SJCRH30 (cell line): ENCODE measurements at regions not wholly inside any gene's neighbourhood (a gene's known extent, or its start where the extent isn't known, plus 50 kb on each side); places are given as distances from the start of the nearest gene placed in this dataset.
"Not testable (repeated sequence)": the region's sequence is repeated elsewhere in the genome, so short reads cannot be mapped to it uniquely, and the experiment has no call there.

ENCODE experiments used
- DNase-seq, 2 experiments: peaks; one replicate each; pipeline ENCODE4 v3.0.0-alpha.2; 2015 to 2020
- H3K27ac ChIP-seq: fragments of 250-450 bp; sonication (Bioruptor Pico); 2 replicates; pipeline ENCODE4 v1.5.1; 2020; ENCODE audit warnings: mild to moderate bottlenecking, moderate library complexity
- H3K27me3 ChIP-seq: fragments of 250-450 bp; sonication (Bioruptor Pico); 2 replicates; pipeline ENCODE4 v1.5.1; 2020; ENCODE audit warnings: mild to moderate bottlenecking, moderate library complexity
- H3K36me3 ChIP-seq: fragments of 250-450 bp; sonication (Bioruptor Pico); 2 replicates; pipeline ENCODE4 v1.5.1; 2020; ENCODE audit warnings: mild to moderate bottlenecking, moderate library complexity
- H3K4me1 ChIP-seq: fragments of 250-450 bp; sonication (Bioruptor Pico); 2 replicates; pipeline ENCODE4 v1.5.1; 2020; ENCODE audit warnings: mild to moderate bottlenecking, moderate library complexity
- H3K4me3 ChIP-seq: fragments of 250-450 bp; sonication (Bioruptor Pico); 2 replicates; pipeline ENCODE4 v1.5.1; 2020; ENCODE audit warnings: mild to moderate bottlenecking, moderate library complexity
- H3K9me3 ChIP-seq: fragments of 250-450 bp; sonication (Bioruptor Pico); replicated peaks from 2 replicates; pipeline ENCODE4 v1.5.1; 2020; ENCODE audit warnings: mild to moderate bottlenecking, moderate library complexity

- Histone ChIP-seq H3K9me3 (no peaks in the 10 kb centered on the region), H3K27me3 (no peaks in the 10 kb centered on the region), H3K4me3 (no peak overlapping the region), H3K27ac (no peak overlapping the region), H3K4me1 (no peaks in the 10 kb centered on the region), H3K36me3 (no peaks in the 10 kb centered on the region)
- no peak for DNase-seq
Observed at GRCh38 chr13:50422181-50423148, 407.2 kb downstream of the KCNRG start.

DNA sequence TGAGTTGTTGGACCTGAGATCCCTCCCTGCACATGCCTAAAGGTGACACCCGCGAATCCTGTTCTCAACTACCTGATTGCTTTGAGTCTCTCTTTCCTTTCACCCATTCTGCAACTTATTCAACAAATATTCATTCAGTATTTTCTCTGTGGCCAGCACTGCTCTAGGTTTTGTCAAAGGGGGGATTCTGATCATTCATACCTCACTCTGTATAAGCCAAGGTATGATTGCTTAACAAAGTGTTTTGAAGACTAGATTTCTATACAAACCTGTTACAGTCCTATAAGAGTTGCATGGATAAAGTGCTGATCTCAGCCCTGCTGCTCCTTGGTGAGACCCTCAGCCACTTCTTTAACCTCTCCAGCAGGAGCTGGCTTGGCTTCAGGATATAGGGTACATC, 409.7 kb downstream of the KCNRG start:
- Histone ChIP-seq H3K27ac (no peak overlapping the region), H3K27me3 (no peaks in the 10 kb centered on the region), H3K36me3 (no peaks in the 10 kb centered on the region), H3K4me3 (no peak overlapping the region), H3K9me3 (no peaks in the 10 kb centered on the region), H3K4me1 (peaks cover 19% of the 10 kb centered on the region)
- no peak for DNase-seq

DNA sequence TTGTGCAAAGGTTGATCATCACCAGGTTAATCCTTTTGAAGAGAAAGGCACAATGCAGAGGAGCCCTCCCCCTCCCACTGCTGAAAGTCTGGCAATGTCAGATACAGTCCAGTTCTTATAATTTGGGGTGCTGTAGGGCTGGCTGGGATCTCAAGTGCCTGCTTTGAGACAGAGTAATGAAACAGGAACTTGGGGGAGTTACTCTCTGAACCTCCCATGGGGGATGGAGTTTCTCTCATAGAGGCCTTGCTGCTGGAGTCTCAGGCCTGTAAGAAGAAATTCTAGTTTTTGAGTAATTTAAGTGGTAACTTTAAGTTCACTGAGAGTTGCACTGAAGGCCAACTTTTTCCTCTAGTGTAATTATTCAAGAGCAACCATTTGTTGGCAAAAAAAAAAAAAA, 410.5 kb downstream of the KCNRG start:
- H3K27me3 ChIP-seq: no peaks in the 10 kb centered on the region
- H3K27ac ChIP-seq: no peak overlapping the region
- H3K36me3 ChIP-seq: no peaks in the 10 kb centered on the region
- peaks cover 19% of the 10 kb centered on the region for H3K4me1 ChIP-seq
- no peak overlapping the region for H3K4me3 ChIP-seq
- DNase-seq: no peak
- no peaks in the 10 kb centered on the region for H3K9me3 ChIP-seq

DNA sequence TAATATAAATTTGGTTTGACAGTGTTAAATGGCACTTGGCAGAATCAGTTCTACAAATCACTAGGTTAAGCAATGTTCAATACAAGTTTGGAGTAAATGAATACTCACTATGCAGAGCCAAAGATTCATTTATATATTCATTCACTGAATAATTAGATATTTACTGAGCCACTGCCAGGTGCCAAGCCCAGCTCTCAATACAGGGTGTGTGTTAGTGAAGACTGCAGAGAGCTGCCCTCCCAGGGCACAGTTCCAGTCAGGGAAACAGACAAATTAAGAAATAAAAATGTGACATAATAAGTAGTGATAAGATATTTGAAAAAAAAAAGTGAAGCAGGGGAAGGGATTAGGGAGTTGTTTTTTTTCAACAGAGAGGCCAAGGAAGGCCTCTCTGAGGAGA, 411.7 kb downstream of the KCNRG start:
- Histone ChIP-seq H3K4me1 (peaks cover 19% of the 10 kb centered on the region), H3K36me3 (no peaks in the 10 kb centered on the region), H3K27me3 (no peaks in the 10 kb centered on the region), H3K4me3 (no peak overlapping the region), H3K9me3 (no peaks in the 10 kb centered on the region), H3K27ac (no peak overlapping the region)
- no peak for DNase-seq

- H3K36me3 ChIP-seq, H3K27me3 ChIP-seq, H3K4me3 ChIP-seq, DNase-seq, H3K9me3 ChIP-seq, H3K27ac ChIP-seq: not testable (repeated sequence)
- H3K4me1 ChIP-seq: peaks cover 19% of the 10 kb centered on the region
Observed at GRCh38 chr13:50427511-50427910, 412.3 kb downstream of the KCNRG start.

GRCh38 chr13:50428183-50428877, 413.1 kb downstream of the KCNRG start:
- Histone ChIP-seq H3K4me1 (peaks cover 19% of the 10 kb centered on the region), H3K4me3 (no peak overlapping the region), H3K27me3 (no peaks in the 10 kb centered on the region), H3K9me3 (no peaks in the 10 kb centered on the region), H3K27ac (no peak overlapping the region), H3K36me3 (no peaks in the 10 kb centered on the region)
- DNase-seq: peak; percentile 30 to 77

DNA sequence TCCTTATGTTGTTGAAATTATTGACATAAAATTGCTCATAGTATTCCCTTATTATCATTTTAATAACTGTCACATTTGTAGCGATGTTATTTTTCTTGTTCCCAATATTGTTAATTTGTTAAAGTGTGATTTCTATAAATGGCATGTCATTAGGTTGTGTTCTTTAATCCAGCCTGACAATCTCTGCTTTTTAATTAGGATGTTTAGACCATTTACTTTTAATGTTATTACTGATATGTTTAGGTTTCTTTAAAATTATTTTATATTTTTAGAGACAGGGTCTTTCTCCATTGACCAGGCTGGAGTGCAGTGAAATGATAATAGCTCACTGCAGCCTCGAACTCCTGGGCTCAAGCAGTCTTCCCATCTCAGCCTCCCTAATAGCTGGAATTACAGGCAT, 408.5 kb downstream of the DLEU7 start:
- H3K27me3 ChIP-seq: no peaks in the 10 kb centered on the region
- DNase-seq: no peak

GRCh38 chr13:50437252-50437651, 406.2 kb downstream of the DLEU7 start:
- DNase-seq: no peak
- Histone ChIP-seq H3K9me3 (no peaks in the 10 kb centered on the region), H3K27me3 (no peaks in the 10 kb centered on the region), H3K36me3 (no peaks in the 10 kb centered on the region), H3K4me3 (no peak overlapping the region), H3K4me1 (peaks cover 4% of the 10 kb centered on the region; the same call in 1 of the 2 replicates), H3K27ac (no peak overlapping the region)

More for the DNA sequence above, 408.5 kb downstream of the DLEU7 start:
- Histone ChIP-seq H3K4me3 (no peak overlapping the region), H3K4me1 (peaks cover 4% of the 10 kb centered on the region; the same call in 1 of the 2 replicates), H3K27ac (no peak overlapping the region), H3K9me3 (no peaks in the 10 kb centered on the region), H3K36me3 (no peaks in the 10 kb centered on the region)

GRCh38 chr13:50438351-50438750, 405.1 kb downstream of the DLEU7 start:
- H3K4me1 ChIP-seq: peaks cover 4% of the 10 kb centered on the region; the same call in 1 of the 2 replicates
- H3K36me3 ChIP-seq: no peaks in the 10 kb centered on the region
- no peak for DNase-seq
- no peaks in the 10 kb centered on the region for H3K27me3 ChIP-seq
- no peak overlapping the region for H3K4me3 ChIP-seq
- H3K27ac ChIP-seq: no peak overlapping the region
- no peaks in the 10 kb centered on the region for H3K9me3 ChIP-seq

DNA sequence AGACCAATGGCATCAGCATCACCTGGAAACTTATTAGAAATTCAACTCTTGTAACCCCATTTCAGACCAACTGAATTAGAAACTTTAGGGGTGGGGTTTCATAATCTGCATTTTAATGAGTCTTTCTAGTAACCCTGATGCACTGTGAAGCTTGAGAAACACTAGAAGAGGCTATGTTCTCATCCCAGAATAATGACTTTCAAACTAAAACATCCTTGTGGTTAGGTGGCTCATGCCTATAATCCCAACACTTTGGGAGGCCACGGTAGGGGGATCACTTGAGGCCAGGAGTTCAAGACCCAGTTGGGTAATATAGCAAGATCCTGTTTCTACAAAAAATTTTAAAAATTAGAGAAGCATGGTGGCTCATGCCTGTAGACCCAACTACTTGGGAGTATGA, 402.4 kb downstream of the DLEU7 start:
- Histone ChIP-seq H3K4me3 (no peak overlapping the region), H3K36me3 (no peaks in the 10 kb centered on the region), H3K4me1 (0 out of 2 replicates have a peak, but pooled peaks cover 3% of the 10 kb centered on the region), H3K27ac (no peak overlapping the region), H3K9me3 (no peaks in the 10 kb centered on the region), H3K27me3 (no peaks in the 10 kb centered on the region)
- DNase-seq: no peak

DNA sequence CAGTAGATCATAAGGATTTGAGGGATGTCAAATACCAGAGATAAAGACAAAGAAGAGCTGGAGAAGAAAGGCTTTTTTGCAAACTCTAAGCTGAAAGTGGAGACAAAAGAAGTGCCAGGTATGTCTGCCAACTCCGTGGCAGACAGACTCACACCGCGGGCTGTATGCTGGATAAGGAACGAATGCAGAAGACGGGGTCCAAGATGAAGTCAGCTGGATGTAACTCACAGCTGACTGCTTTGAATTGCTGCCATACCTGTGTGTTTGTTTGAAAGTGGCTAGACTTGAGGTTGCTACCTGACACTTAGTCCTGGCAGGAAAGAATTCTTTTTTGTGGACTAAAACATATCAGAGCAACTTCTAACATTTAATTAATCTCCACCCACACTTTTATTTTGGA, 398.8 kb downstream of the DLEU7 start:
- Histone ChIP-seq H3K27ac (no peak overlapping the region), H3K9me3 (no peaks in the 10 kb centered on the region), H3K4me3 (no peak overlapping the region), H3K4me1 (0 out of 2 replicates have a peak, but pooled peaks cover 3% of the 10 kb centered on the region), H3K27me3 (no peaks in the 10 kb centered on the region), H3K36me3 (no peaks in the 10 kb centered on the region)
- DNase-seq: no peak

GRCh38 chr13:50446611-50447010, 396.9 kb downstream of the DLEU7 start:
- no peak for DNase-seq
- H3K36me3 ChIP-seq: no peaks in the 10 kb centered on the region

GRCh38 chr13:50448535-50448998, 394.9 kb downstream of the DLEU7 start:
- no peaks in the 10 kb centered on the region for H3K27me3 ChIP-seq
- peak in 1 of 2 experiments; percentile 10 for DNase-seq
- no peaks in the 10 kb centered on the region for H3K36me3 ChIP-seq
- H3K4me1 ChIP-seq: 0 out of 2 replicates have a peak, but pooled peaks cover 3% of the 10 kb centered on the region
- H3K4me3 ChIP-seq: no peak overlapping the region
- no peaks in the 10 kb centered on the region for H3K9me3 ChIP-seq
- no peak overlapping the region for H3K27ac ChIP-seq

More at GRCh38 chr13:50446611-50447010, 396.9 kb downstream of the DLEU7 start:
- Histone ChIP-seq H3K27me3 (no peaks in the 10 kb centered on the region), H3K9me3 (no peaks in the 10 kb centered on the region), H3K4me3 (no peak overlapping the region), H3K4me1 (0 out of 2 replicates have a peak, but pooled peaks cover 3% of the 10 kb centered on the region), H3K27ac (no peak overlapping the region)

DNA sequence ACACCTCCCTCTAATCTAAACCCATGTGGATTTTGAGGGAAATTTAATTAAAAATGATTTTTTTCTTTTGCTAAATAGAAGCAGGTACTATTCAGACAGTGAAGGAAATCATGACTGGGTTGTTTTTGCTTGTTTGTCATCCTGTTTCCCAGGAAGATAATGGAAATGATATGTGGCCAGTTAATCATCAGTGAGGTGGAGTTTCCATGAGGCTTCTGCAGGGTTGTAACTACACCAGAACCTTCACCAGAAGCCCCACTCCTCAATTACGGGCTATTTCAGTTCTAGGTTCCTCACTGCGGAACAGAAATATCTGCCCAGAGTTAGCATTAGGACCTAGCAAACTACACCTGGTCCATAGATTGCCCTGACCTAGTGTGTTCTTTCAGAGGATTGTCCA, 394.0 kb downstream of the DLEU7 start:
- Histone ChIP-seq H3K4me1 (0 out of 2 replicates have a peak, but pooled peaks cover under 1% of the 10 kb centered on the region), H3K4me3 (no peak overlapping the region), H3K27me3 (no peaks in the 10 kb centered on the region), H3K9me3 (no peaks in the 10 kb centered on the region), H3K36me3 (no peaks in the 10 kb centered on the region), H3K27ac (no peak overlapping the region)
- DNase-seq: no peak

- H3K9me3 ChIP-seq: no peaks in the 10 kb centered on the region
- H3K4me3 ChIP-seq: no peak overlapping the region
- no peaks in the 10 kb centered on the region for H3K36me3 ChIP-seq
- no peaks in the 10 kb centered on the region for H3K27me3 ChIP-seq
- no peak overlapping the region for H3K27ac ChIP-seq
- no peaks in the 10 kb centered on the region for H3K4me1 ChIP-seq
- no peak for DNase-seq
Observed at GRCh38 chr13:50450279-50450678, 393.2 kb downstream of the DLEU7 start.
